Fibroblast of lung (primary cell): ENCODE measurements at regions not wholly inside any gene's neighbourhood (a gene's known extent, or its start where the extent isn't known, plus 50 kb on each side); places are given as distances from the start of the nearest gene placed in this dataset.

ENCODE experiments used
- EZH2 ChIP-seq: IDR thresholded peaks from 2 replicates; pipeline ENCODE4 v1.5.1; 2012; ENCODE audit warnings: low read length, control low read depth, mild to moderate bottlenecking; ENCODE audit errors: missing control alignments
- TF ChIP-seq, protein P1 (sequence below), 2 donors: IDR thresholded peaks in 1 of 2; conservative IDR thresholded peaks in 1 of 2; 1 replicate in 1 of 2; 2 replicates in 1 of 2; pipeline ENCODE4 v1.5.1; 2011 to 2012; ENCODE audit warnings: low read length in 2 of 2, control low read depth in 1 of 2, inconsistent platforms in 1 of 2, low read depth in 1 of 2, mild to moderate bottlenecking in 1 of 2

DNA sequence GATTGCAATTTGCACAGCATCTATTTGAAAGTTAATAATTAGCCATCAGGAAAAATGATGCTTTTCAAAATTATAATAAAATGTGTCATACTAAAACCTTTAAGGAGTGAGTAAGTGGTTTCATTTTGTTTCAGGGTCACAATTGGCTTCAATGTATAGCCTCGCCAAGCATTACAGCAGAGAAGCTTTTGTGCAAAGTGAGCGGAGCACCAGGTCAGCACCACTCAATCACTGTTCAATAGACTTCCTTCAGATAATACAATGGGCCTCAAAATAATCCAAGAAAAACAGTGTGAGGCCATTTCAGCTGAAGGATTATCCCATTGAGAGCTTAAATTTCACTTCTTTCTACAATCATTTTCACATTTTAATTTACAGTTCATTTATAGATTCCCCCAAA, 409.2 kb upstream of the SLIT2 start:
- TF ChIP-seq, protein P1, sequence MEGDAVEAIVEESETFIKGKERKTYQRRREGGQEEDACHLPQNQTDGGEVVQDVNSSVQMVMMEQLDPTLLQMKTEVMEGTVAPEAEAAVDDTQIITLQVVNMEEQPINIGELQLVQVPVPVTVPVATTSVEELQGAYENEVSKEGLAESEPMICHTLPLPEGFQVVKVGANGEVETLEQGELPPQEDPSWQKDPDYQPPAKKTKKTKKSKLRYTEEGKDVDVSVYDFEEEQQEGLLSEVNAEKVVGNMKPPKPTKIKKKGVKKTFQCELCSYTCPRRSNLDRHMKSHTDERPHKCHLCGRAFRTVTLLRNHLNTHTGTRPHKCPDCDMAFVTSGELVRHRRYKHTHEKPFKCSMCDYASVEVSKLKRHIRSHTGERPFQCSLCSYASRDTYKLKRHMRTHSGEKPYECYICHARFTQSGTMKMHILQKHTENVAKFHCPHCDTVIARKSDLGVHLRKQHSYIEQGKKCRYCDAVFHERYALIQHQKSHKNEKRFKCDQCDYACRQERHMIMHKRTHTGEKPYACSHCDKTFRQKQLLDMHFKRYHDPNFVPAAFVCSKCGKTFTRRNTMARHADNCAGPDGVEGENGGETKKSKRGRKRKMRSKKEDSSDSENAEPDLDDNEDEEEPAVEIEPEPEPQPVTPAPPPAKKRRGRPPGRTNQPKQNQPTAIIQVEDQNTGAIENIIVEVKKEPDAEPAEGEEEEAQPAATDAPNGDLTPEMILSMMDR (conservative IDR thresholded peaks at IDR 0.05 in 1 of 2, IDR thresholded peaks at IDR 0.05 in 1 of 2; ENCODE audit: low read depth in 1 of 2, low read length in 2 of 2): no peak
- no peak for TF ChIP-seq EZH2
